ENCODE measurements at regions not wholly inside any gene's neighbourhood (a gene's known extent, or its start where the extent isn't known, plus 50 kb on each side); places are given as distances from the start of the nearest gene placed in this dataset.

GRCh38 chr13:39890537-39890936 is 235.1 kb downstream of the COG6 start:
- Histone ChIP-seq H3K9me3 (ENCODE audit: control insufficient read depth, insufficient read depth, low read length) (no peaks in the 10 kb centered on the region), H3K27ac (ENCODE audit: low read depth, low read length) (no peak overlapping the region), H3K27me3 (ENCODE audit: control insufficient read depth, insufficient read depth, low read length) (no peaks in the 10 kb centered on the region), H3K4me3 (ENCODE audit: low read depth, low read length) (no peak overlapping the region)
- ChIA-PET POLR2A (no interaction called here), CTCF (no interaction called here)
- TF ChIP-seq, protein P1, sequence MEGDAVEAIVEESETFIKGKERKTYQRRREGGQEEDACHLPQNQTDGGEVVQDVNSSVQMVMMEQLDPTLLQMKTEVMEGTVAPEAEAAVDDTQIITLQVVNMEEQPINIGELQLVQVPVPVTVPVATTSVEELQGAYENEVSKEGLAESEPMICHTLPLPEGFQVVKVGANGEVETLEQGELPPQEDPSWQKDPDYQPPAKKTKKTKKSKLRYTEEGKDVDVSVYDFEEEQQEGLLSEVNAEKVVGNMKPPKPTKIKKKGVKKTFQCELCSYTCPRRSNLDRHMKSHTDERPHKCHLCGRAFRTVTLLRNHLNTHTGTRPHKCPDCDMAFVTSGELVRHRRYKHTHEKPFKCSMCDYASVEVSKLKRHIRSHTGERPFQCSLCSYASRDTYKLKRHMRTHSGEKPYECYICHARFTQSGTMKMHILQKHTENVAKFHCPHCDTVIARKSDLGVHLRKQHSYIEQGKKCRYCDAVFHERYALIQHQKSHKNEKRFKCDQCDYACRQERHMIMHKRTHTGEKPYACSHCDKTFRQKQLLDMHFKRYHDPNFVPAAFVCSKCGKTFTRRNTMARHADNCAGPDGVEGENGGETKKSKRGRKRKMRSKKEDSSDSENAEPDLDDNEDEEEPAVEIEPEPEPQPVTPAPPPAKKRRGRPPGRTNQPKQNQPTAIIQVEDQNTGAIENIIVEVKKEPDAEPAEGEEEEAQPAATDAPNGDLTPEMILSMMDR (IDR thresholded peaks at IDR 0.05; ENCODE audit: low read depth, low read length), result no peak
- DNase-seq (ENCODE audit: low read depth, low spot score), result no peak

DNA sequence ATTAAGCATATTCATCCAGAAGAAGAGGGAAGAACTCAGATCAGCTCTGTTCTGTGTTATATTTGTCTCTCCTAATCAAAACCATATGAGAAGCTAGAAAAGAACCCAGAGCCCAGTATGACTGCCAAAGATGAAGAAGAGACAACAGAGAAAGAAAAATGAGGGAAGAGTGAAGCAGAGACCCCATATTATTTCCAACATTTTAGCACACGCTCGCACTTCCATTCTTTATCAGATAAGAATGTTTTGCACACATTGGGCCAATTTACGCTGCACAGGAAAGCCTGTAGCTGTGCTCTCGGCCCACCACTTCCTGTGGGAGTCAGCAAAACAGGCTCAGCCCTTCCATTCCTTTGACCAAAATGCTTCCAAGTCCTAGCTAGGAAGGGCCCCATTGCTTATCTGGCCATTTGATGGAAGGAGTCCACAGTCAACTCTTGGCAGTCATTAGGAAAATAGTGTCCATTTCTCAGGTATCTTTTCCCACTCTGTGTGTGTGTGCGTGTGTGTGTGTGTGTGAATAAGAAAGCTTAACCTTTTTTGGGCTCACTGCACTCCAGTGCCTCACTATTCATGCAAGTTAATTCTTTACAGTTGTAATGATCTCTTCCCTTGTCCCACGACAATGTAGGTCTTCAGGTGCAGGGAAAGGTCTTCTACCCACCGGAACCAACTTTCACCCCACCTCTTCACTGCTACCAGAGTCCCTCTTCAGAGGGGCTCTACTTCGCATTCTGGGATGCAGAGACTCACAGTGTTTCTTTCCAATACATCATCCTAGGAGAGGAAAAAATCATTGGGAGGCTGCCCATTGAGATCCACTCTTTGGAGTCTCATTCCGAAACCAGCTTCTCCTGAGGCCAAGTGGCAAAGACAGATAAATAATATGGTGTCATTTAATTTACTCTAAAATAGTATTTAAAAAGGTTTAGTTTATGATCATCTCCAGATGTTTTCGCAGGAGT is 237.5 kb downstream of the COG6 start:
- DNase-seq (ENCODE audit: low read depth, low spot score), result no peak
- CTCF ChIA-PET, result no interaction called here
- H3K27ac ChIP-seq (ENCODE audit: low read depth, low read length), result no peak overlapping the region
- POLR2A ChIA-PET, result no interaction called here
- TF ChIP-seq, protein P1 (IDR thresholded peaks at IDR 0.05; ENCODE audit: low read depth, low read length), result no peak
- no peak overlapping the region for H3K4me3 ChIP-seq (ENCODE audit: low read depth, low read length)
- no peaks in the 10 kb centered on the region for H3K9me3 ChIP-seq (ENCODE audit: control insufficient read depth, insufficient read depth, low read length)
- H3K27me3 ChIP-seq (ENCODE audit: control insufficient read depth, insufficient read depth, low read length), result no peaks in the 10 kb centered on the region

DNA sequence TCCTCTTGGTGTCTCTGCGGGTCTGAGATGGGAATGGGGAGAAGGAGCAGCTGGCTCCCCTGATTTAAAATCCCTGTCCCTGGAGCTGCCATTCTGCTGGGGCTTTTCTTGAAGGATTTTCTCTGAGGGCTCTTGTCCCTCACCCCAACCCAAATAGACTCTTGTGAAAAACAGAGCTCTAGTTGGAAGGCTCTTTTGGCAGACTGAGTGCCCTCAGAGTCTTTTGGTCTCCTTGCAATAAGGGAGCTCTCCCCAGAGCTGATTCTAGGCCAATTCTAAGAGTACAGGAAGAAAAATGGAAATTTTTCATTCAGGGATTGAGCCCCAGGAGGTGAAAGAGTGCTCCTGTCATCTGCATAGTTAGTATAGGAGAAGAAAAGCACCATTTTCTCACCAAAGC is 238.3 kb downstream of the COG6 start:
- H3K27ac ChIP-seq (ENCODE audit: low read depth, low read length), result no peak overlapping the region
- H3K9me3 ChIP-seq (ENCODE audit: control insufficient read depth, insufficient read depth, low read length), result no peaks in the 10 kb centered on the region
- POLR2A ChIA-PET, result no interaction called here
- H3K4me3 ChIP-seq (ENCODE audit: low read depth, low read length), result no peak overlapping the region
- CTCF ChIA-PET, result no interaction called here
- no peak for DNase-seq (ENCODE audit: low read depth, low spot score)
- TF ChIP-seq, protein P1 (IDR thresholded peaks at IDR 0.05; ENCODE audit: low read depth, low read length), result no peak
- no peaks in the 10 kb centered on the region for H3K27me3 ChIP-seq (ENCODE audit: control insufficient read depth, insufficient read depth, low read length)

DNA sequence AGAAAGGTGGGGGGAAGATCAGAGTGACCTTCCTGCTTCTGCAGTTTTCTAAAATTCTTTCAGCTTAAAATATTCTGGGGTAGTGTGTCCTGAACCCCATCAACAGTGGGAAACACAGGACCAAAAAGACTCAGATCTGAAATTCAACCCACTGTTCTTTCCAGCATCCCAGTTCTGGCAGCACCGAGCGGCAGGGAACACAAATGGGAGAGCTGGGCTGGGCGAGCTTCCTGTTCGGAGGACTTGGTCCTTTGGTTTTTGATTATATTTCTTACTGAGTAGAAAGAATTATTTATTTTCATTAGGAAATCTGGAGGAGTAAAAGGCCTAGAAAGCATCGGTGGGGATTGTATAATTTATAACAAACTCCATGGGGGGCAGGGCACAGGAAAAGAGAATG is 239.1 kb downstream of the COG6 start:
- TF ChIP-seq, protein P1 (IDR thresholded peaks at IDR 0.05; ENCODE audit: low read depth, low read length), result no peak

GRCh38 chr13:39895254-39895653 is 239.8 kb downstream of the COG6 start:
- H3K9me3 ChIP-seq (ENCODE audit: control insufficient read depth, insufficient read depth, low read length), result no peaks in the 10 kb centered on the region
- H3K4me3 ChIP-seq (ENCODE audit: low read depth, low read length), result no peak overlapping the region
- ChIA-PET CTCF (no interaction called here), POLR2A (no interaction called here)
- H3K27ac ChIP-seq (ENCODE audit: low read depth, low read length), result no peak overlapping the region
- TF ChIP-seq, protein P1 (IDR thresholded peaks at IDR 0.05; ENCODE audit: low read depth, low read length), result no peak
- no peaks in the 10 kb centered on the region for H3K27me3 ChIP-seq (ENCODE audit: control insufficient read depth, insufficient read depth, low read length)
- DNase-seq (ENCODE audit: low read depth, low spot score), result no peak

More for the DNA sequence above, 239.1 kb downstream of the COG6 start:
- no peak for DNase-seq (ENCODE audit: low read depth, low spot score)
- no peaks in the 10 kb centered on the region for H3K27me3 ChIP-seq (ENCODE audit: control insufficient read depth, insufficient read depth, low read length)
- POLR2A ChIA-PET, result no interaction called here
- H3K27ac ChIP-seq (ENCODE audit: low read depth, low read length), result no peak overlapping the region
- H3K9me3 ChIP-seq (ENCODE audit: control insufficient read depth, insufficient read depth, low read length), result no peaks in the 10 kb centered on the region
- CTCF ChIA-PET, result interaction anchor here (0.6 kb wide), 1 partner anchor 16 kb away, joined by 4 read pairs; no protein-coding TSS in a partner anchor
- no peak overlapping the region for H3K4me3 ChIP-seq (ENCODE audit: low read depth, low read length)

All from AG04450 (cell line).